Vagina (tissue), 2 donors: ENCODE measurements at regions not wholly inside any gene's neighbourhood (a gene's known extent, or its start where the extent isn't known, plus 50 kb on each side); places are given as distances from the start of the nearest gene placed in this dataset.
A peak's percentile ranks its signal among the peaks of the same experiment; 100 is the strongest.

ENCODE experiments used
- DNase-seq, 2 donors: peaks; one replicate each; pipeline ENCODE4 v3.0.0-alpha.2; 2017; ENCODE audit errors: extremely low spot score in 2 of 2
- H3K27ac ChIP-seq: fragments of 200-600 bp; sonication (generic); one replicate; pipeline ENCODE4 v1.5.1; 2019
- H3K27me3 ChIP-seq: fragments of 200-600 bp; sonication (generic); one replicate; pipeline ENCODE4 v1.5.1; 2019
- H3K36me3 ChIP-seq, 2 donors: fragments of 200-600 bp; sonication (generic); one replicate each; pipeline ENCODE4 v1.5.1; 2017 to 2019
- H3K4me1 ChIP-seq: fragments of 200-600 bp; sonication (generic); one replicate; pipeline ENCODE4 v1.5.1; 2019
- H3K4me3 ChIP-seq, 2 donors: fragments of 200-600 bp; sonication (generic); 1 replicate in 1 of 2; 2 replicates in 1 of 2; pipeline ENCODE4 v1.5.1; 2016 to 2019
- H3K9me3 ChIP-seq: fragments of 200-600 bp; sonication (generic); one replicate; pipeline ENCODE4 v1.5.1; 2019
- CTCF ChIP-seq, 3 experiments: fragments of 450-650 bp in 2 of 3; fragments of 200-600 bp in 1 of 3; sonication (generic) in 1 of 3; IDR thresholded peaks; one replicate each; pipeline ENCODE4 v1.5.1; 2017 to 2019; ENCODE audit warnings: antibody characterized with exemption in 3 of 3, mild to moderate bottlenecking in 2 of 3, moderate library complexity in 2 of 3
- POLR2A ChIP-seq, 2 donors: fragments of 450-650 bp; IDR thresholded peaks; one replicate each; pipeline ENCODE4 v1.6.1; 2017; ENCODE audit warnings: antibody characterized with exemption in 2 of 2, mild to moderate bottlenecking in 2 of 2, moderate library complexity in 2 of 2
- POLR2AphosphoS5 ChIP-seq, 2 donors: sonication (generic); formaldehyde crosslinking; IDR thresholded peaks; one replicate each; pipeline ENCODE4 v1.9.0; 2017; ENCODE audit warnings: antibody characterized with exemption in 2 of 2, mild to moderate bottlenecking in 2 of 2, low read depth in 1 of 2; ENCODE audit not compliant: insufficient read depth in 1 of 2
- intact Hi-C: fragments of 100-400 bp; cut with DNase I; formaldehyde crosslinking; loops from one replicate; pipeline ENCODE4 v1.15.1; 2023

- H3K27me3 ChIP-seq = no peaks in the 10 kb centered on the region
- H3K36me3 ChIP-seq = no peaks in the 10 kb centered on the region
- no peak overlapping the region for H3K4me3 ChIP-seq
- no peak for DNase-seq
- no peaks in the 10 kb centered on the region for H3K4me1 ChIP-seq
- intact Hi-C loops = no loop called here
- H3K27ac ChIP-seq = no peak overlapping the region
- H3K9me3 ChIP-seq = peaks cover 9% of the 10 kb centered on the region
- TF ChIP-seq POLR2AphosphoS5 (IDR thresholded peaks at IDR 0.05; ENCODE audit: insufficient read depth in 1 of 2, low read depth in 1 of 2) = no peak
- no peak for TF ChIP-seq POLR2A (IDR thresholded peaks at IDR 0.05)
- TF ChIP-seq CTCF (IDR thresholded peaks at IDR 0.05) = no peak
These were observed 243.3 kb upstream of the AFDN start for GRCh38 chr6:167583412-167583811.

GRCh38 chr6:167588181-167588919 lies 238.4 kb upstream of the AFDN start:
- intact Hi-C loops = no loop called here
- no peaks in the 10 kb centered on the region for H3K27me3 ChIP-seq
- DNase-seq = peak; percentile 77 to 93
- no peak overlapping the region for H3K27ac ChIP-seq
- H3K4me3 ChIP-seq = no peak overlapping the region
- H3K4me1 ChIP-seq = no peaks in the 10 kb centered on the region
- TF ChIP-seq CTCF (IDR thresholded peaks at IDR 0.05) = no peak
- no peaks in the 10 kb centered on the region for H3K36me3 ChIP-seq
- H3K9me3 ChIP-seq = peaks cover 4% of the 10 kb centered on the region

- no peak overlapping the region for H3K27ac ChIP-seq
- no peaks in the 10 kb centered on the region for H3K4me1 ChIP-seq
- H3K27me3 ChIP-seq = no peaks in the 10 kb centered on the region
- no peaks in the 10 kb centered on the region for H3K9me3 ChIP-seq
- intact Hi-C loops = no loop called here
- TF ChIP-seq POLR2A (IDR thresholded peaks at IDR 0.05) = no peak
- TF ChIP-seq CTCF (IDR thresholded peaks at IDR 0.05) = no peak
- no peak for TF ChIP-seq POLR2AphosphoS5 (IDR thresholded peaks at IDR 0.05; ENCODE audit: insufficient read depth in 1 of 2, low read depth in 1 of 2)
- H3K4me3 ChIP-seq = no peak overlapping the region
- DNase-seq = peak; percentile 79 to 91
- H3K36me3 ChIP-seq = no peaks in the 10 kb centered on the region
These were observed 237.6 kb upstream of the AFDN start for GRCh38 chr6:167588920-167589614.

- Histone ChIP-seq H3K27ac (no peak overlapping the region), H3K4me1 (no peaks in the 10 kb centered on the region), H3K36me3 (no peaks in the 10 kb centered on the region), H3K27me3 (no peaks in the 10 kb centered on the region), H3K9me3 (no peaks in the 10 kb centered on the region), H3K4me3 (no peak overlapping the region)
- TF ChIP-seq POLR2AphosphoS5 (IDR thresholded peaks at IDR 0.05; ENCODE audit: insufficient read depth in 1 of 2, low read depth in 1 of 2) = no peak
- TF ChIP-seq CTCF (IDR thresholded peaks at IDR 0.05) = no peak
- no peak for TF ChIP-seq POLR2A (IDR thresholded peaks at IDR 0.05)
- no peak for DNase-seq
- intact Hi-C loops = no loop called here
These were observed 237.1 kb upstream of the AFDN start for GRCh38 chr6:167589615-167589940.

- peak; percentile 77 to 93 for DNase-seq
- no peak overlapping the region for H3K27ac ChIP-seq
- H3K4me3 ChIP-seq = no peak overlapping the region
- no peaks in the 10 kb centered on the region for H3K4me1 ChIP-seq
- intact Hi-C loops = no loop called here
- H3K9me3 ChIP-seq = no peaks in the 10 kb centered on the region
- H3K36me3 ChIP-seq = no peaks in the 10 kb centered on the region
- TF ChIP-seq POLR2AphosphoS5 (IDR thresholded peaks at IDR 0.05; ENCODE audit: insufficient read depth in 1 of 2, low read depth in 1 of 2) (no peak), POLR2A (IDR thresholded peaks at IDR 0.05) (no peak), CTCF (IDR thresholded peaks at IDR 0.05) (no peak)
- H3K27me3 ChIP-seq = no peaks in the 10 kb centered on the region
These were observed 236.5 kb upstream of the AFDN start for GRCh38 chr6:167590193-167590592.
